Activated T-cell treated with anti-CD3 and anti-CD28 coated beads, Interleukin-2, amount 50 U/mL, for 4 hours (primary cell): ENCODE measurements at regions not wholly inside any gene's neighbourhood (a gene's known extent, or its start where the extent isn't known, plus 50 kb on each side); places are given as distances from the start of the nearest gene placed in this dataset.

ENCODE experiments used
- ATAC-seq, 2 donors: fragments of 200-7000 bp; cut with Tn5 transposase; one replicate each; pipeline ENCODE4 v1.10.0; 2021
- DNase-seq: peaks from one replicate; pipeline ENCODE4 v3.0.0-alpha.2; 2020
- H3K27me3 Mint-ChIP-seq: one replicate; pipeline ENCODE4 v1.8.0; 2021; ENCODE audit warnings: low read depth, mixed read lengths
- H3K36me3 Mint-ChIP-seq: one replicate; pipeline ENCODE4 v1.8.0; 2022; ENCODE audit warnings: mixed read lengths; ENCODE audit not compliant: insufficient read depth
- H3K4me1 Mint-ChIP-seq: one replicate; pipeline ENCODE4 v1.8.0; 2021; ENCODE audit warnings: low read depth, mixed read lengths
- H3K4me3 Mint-ChIP-seq: one replicate; pipeline ENCODE4 v1.8.0; 2021; ENCODE audit warnings: mild to moderate bottlenecking, moderate library complexity, mixed read lengths
- H3K9me3 Mint-ChIP-seq: one replicate; pipeline ENCODE4 v1.8.0; 2021; ENCODE audit warnings: mixed read lengths

GRCh38 chr1:198072177-198072576 lies 84.6 kb upstream of the NEK7 start:
- Mint-ChIP-seq H3K9me3 (no peaks in the 10 kb centered on the region), H3K4me3 (no peak overlapping the region), H3K27me3 (peaks cover 13% of the 10 kb centered on the region), H3K4me1 (no peaks in the 10 kb centered on the region), H3K36me3 (no peaks in the 10 kb centered on the region)
- DNase-seq (no peak), ATAC-seq (no peak)

GRCh38 chr1:198075296-198075695 lies 81.5 kb upstream of the NEK7 start:
- Mint-ChIP-seq H3K27me3 (peaks cover 13% of the 10 kb centered on the region), H3K4me1 (no peaks in the 10 kb centered on the region), H3K4me3 (no peak overlapping the region), H3K9me3 (no peaks in the 10 kb centered on the region), H3K36me3 (no peaks in the 10 kb centered on the region)
- DNase-seq (no peak), ATAC-seq (no peak)

GRCh38 chr1:198079432-198079951 lies 77.3 kb upstream of the NEK7 start:
- H3K9me3 Mint-ChIP-seq: no peaks in the 10 kb centered on the region
- H3K4me3 Mint-ChIP-seq: no peak overlapping the region
- H3K27me3 Mint-ChIP-seq: peaks cover 13% of the 10 kb centered on the region
- DNase-seq (no peak), ATAC-seq (no peak)
- no peaks in the 10 kb centered on the region for H3K36me3 Mint-ChIP-seq
- H3K4me1 Mint-ChIP-seq: no peaks in the 10 kb centered on the region

GRCh38 chr1:198082576-198082975 lies 74.2 kb upstream of the NEK7 start:
- H3K4me1 Mint-ChIP-seq: no peaks in the 10 kb centered on the region
- no peak for ATAC-seq

GRCh38 chr1:198083549-198083948 lies 73.2 kb upstream of the NEK7 start:
- Mint-ChIP-seq H3K36me3 (no peaks in the 10 kb centered on the region), H3K4me3 (no peak overlapping the region), H3K4me1 (peaks cover 2% of the 10 kb centered on the region), H3K27me3 (peaks cover 4% of the 10 kb centered on the region), H3K9me3 (no peaks in the 10 kb centered on the region)
- DNase-seq (no peak), ATAC-seq (no peak)

More at GRCh38 chr1:198082576-198082975, 74.2 kb upstream of the NEK7 start:
- no peak for DNase-seq
- Mint-ChIP-seq H3K4me3 (no peak overlapping the region), H3K36me3 (no peaks in the 10 kb centered on the region), H3K9me3 (no peaks in the 10 kb centered on the region), H3K27me3 (peaks cover 4% of the 10 kb centered on the region)

- Mint-ChIP-seq H3K36me3 (no peaks in the 10 kb centered on the region), H3K4me3 (no peak overlapping the region), H3K4me1 (peaks cover 6% of the 10 kb centered on the region), H3K9me3 (no peaks in the 10 kb centered on the region), H3K27me3 (peaks cover 4% of the 10 kb centered on the region)
- DNase-seq (no peak), ATAC-seq (no peak)
Observed at GRCh38 chr1:198084241-198084908, 72.4 kb upstream of the NEK7 start.

GRCh38 chr1:198086051-198086745 lies 70.6 kb upstream of the NEK7 start:
- DNase-seq: no peak
- ATAC-seq: no peak
- Mint-ChIP-seq H3K36me3 (no peaks in the 10 kb centered on the region), H3K4me1 (peaks cover 6% of the 10 kb centered on the region), H3K9me3 (no peaks in the 10 kb centered on the region), H3K4me3 (no peak overlapping the region), H3K27me3 (peaks cover 4% of the 10 kb centered on the region)

- DNase-seq: no peak
- Mint-ChIP-seq H3K4me3 (no peak overlapping the region), H3K27me3 (peaks cover 4% of the 10 kb centered on the region), H3K9me3 (no peaks in the 10 kb centered on the region), H3K36me3 (no peaks in the 10 kb centered on the region), H3K4me1 (peaks cover 6% of the 10 kb centered on the region)
- ATAC-seq: no peak
Observed at GRCh38 chr1:198087831-198088230, 69.0 kb upstream of the NEK7 start.

- ATAC-seq (no peak), DNase-seq (no peak)
- peaks cover 4% of the 10 kb centered on the region for H3K27me3 Mint-ChIP-seq
- no peaks in the 10 kb centered on the region for H3K9me3 Mint-ChIP-seq
- peaks cover 6% of the 10 kb centered on the region for H3K4me1 Mint-ChIP-seq
- H3K36me3 Mint-ChIP-seq: no peaks in the 10 kb centered on the region
- H3K4me3 Mint-ChIP-seq: no peak overlapping the region
Observed at GRCh38 chr1:198088360-198089071, 68.3 kb upstream of the NEK7 start.

GRCh38 chr1:198096390-198096789 lies 60.4 kb upstream of the NEK7 start:
- H3K36me3 Mint-ChIP-seq: no peaks in the 10 kb centered on the region
- ATAC-seq: no peak
- no peak for DNase-seq
- no peaks in the 10 kb centered on the region for H3K9me3 Mint-ChIP-seq
- H3K4me3 Mint-ChIP-seq: no peak overlapping the region
- H3K27me3 Mint-ChIP-seq: no peaks in the 10 kb centered on the region
- no peaks in the 10 kb centered on the region for H3K4me1 Mint-ChIP-seq

- no peaks in the 10 kb centered on the region for H3K9me3 Mint-ChIP-seq
- H3K4me3 Mint-ChIP-seq: no peak overlapping the region
- ATAC-seq (no peak), DNase-seq (no peak)
- H3K27me3 Mint-ChIP-seq: no peaks in the 10 kb centered on the region
- no peaks in the 10 kb centered on the region for H3K36me3 Mint-ChIP-seq
- peaks cover 18% of the 10 kb centered on the region for H3K4me1 Mint-ChIP-seq
Observed at GRCh38 chr1:198099755-198100154, 57.0 kb upstream of the NEK7 start.

GRCh38 chr1:198101716-198102453 lies 54.9 kb upstream of the NEK7 start:
- Mint-ChIP-seq H3K9me3 (no peaks in the 10 kb centered on the region), H3K4me3 (no peak overlapping the region), H3K4me1 (peaks cover 18% of the 10 kb centered on the region), H3K36me3 (no peaks in the 10 kb centered on the region), H3K27me3 (no peaks in the 10 kb centered on the region)
- ATAC-seq (peak in 1 of 2 donors; percentile 58), DNase-seq (no peak)

- H3K27me3 Mint-ChIP-seq: no peaks in the 10 kb centered on the region
- no peaks in the 10 kb centered on the region for H3K9me3 Mint-ChIP-seq
- H3K4me3 Mint-ChIP-seq: no peak overlapping the region
- ATAC-seq: peak; percentile 37 to 53
- no peaks in the 10 kb centered on the region for H3K36me3 Mint-ChIP-seq
- no peak for DNase-seq
- H3K4me1 Mint-ChIP-seq: peaks cover 18% of the 10 kb centered on the region
Observed at GRCh38 chr1:198102454-198102827, 54.4 kb upstream of the NEK7 start.

GRCh38 chr1:198105185-198105584 lies 51.6 kb upstream of the NEK7 start:
- H3K9me3 Mint-ChIP-seq: no peaks in the 10 kb centered on the region
- DNase-seq (no peak), ATAC-seq (no peak)
- no peak overlapping the region for H3K4me3 Mint-ChIP-seq
- H3K4me1 Mint-ChIP-seq: peaks cover 18% of the 10 kb centered on the region
- H3K36me3 Mint-ChIP-seq: peaks cover 2% of the 10 kb centered on the region
- peaks cover 2% of the 10 kb centered on the region for H3K27me3 Mint-ChIP-seq
